ENCODE measurements at regions not wholly inside any gene's neighbourhood (a gene's known extent, or its start where the extent isn't known, plus 50 kb on each side); places are given as distances from the start of the nearest gene placed in this dataset.

GRCh38 chr21:21605521-21605920 lies 607.3 kb downstream of the NCAM2 start:
- no peak for TF ChIP-seq CTCF (IDR thresholded peaks at IDR 0.05; ENCODE audit: low read depth, low read length)
- no peak overlapping the region for H3K4me3 ChIP-seq (ENCODE audit: low read depth, low read length)

- H3K4me3 ChIP-seq (ENCODE audit: low read depth, low read length), result no peak overlapping the region
- TF ChIP-seq CTCF (IDR thresholded peaks at IDR 0.05; ENCODE audit: low read depth, low read length), result no peak
Measured at GRCh38 chr21:21606041-21606440, 607.8 kb downstream of the NCAM2 start.

- no peak overlapping the region for H3K4me3 ChIP-seq (ENCODE audit: low read depth, low read length)
- no peak for TF ChIP-seq CTCF (IDR thresholded peaks at IDR 0.05; ENCODE audit: low read depth, low read length)
Measured at GRCh38 chr21:21612466-21612865, 614.3 kb downstream of the NCAM2 start.

- no peak for TF ChIP-seq CTCF (IDR thresholded peaks at IDR 0.05; ENCODE audit: low read depth, low read length)
- H3K4me3 ChIP-seq (ENCODE audit: low read depth, low read length), result no peak overlapping the region
Measured at GRCh38 chr21:21614966-21615365, 616.8 kb downstream of the NCAM2 start.

GRCh38 chr21:21622460-21623234 lies 624.4 kb downstream of the NCAM2 start:
- TF ChIP-seq CTCF (IDR thresholded peaks at IDR 0.05; ENCODE audit: low read depth, low read length), result no peak

GRCh38 chr21:21624674-21625073 lies 626.5 kb downstream of the NCAM2 start:
- TF ChIP-seq CTCF (IDR thresholded peaks at IDR 0.05; ENCODE audit: low read depth, low read length), result no peak
- H3K4me3 ChIP-seq (ENCODE audit: low read depth, low read length), result no peak overlapping the region

More at GRCh38 chr21:21622460-21623234, 624.4 kb downstream of the NCAM2 start:
- H3K4me3 ChIP-seq (ENCODE audit: low read depth, low read length), result no peak overlapping the region

GRCh38 chr21:21631961-21632360 lies 633.8 kb downstream of the NCAM2 start:
- TF ChIP-seq CTCF (IDR thresholded peaks at IDR 0.05; ENCODE audit: low read depth, low read length), result no peak
- H3K4me3 ChIP-seq (ENCODE audit: low read depth, low read length), result no peak overlapping the region

Measured in WI38 (cell line).